Heart right ventricle (tissue), 16 donors: ENCODE measurements at regions not wholly inside any gene's neighbourhood (a gene's known extent, or its start where the extent isn't known, plus 50 kb on each side); places are given as distances from the start of the nearest gene placed in this dataset.

Experiments
- ATAC-seq, 8 donors: fragments of 200-7000 bp; cut with Tn5 transposase; one replicate each; pipeline ENCODE4 v1.9.1; 2020; ENCODE audit warnings: mild to moderate bottlenecking in 8 of 8, moderate library complexity in 8 of 8, moderate number of reproducible peaks in 1 of 8
- DNase-seq, 2 donors: peaks; one replicate each; pipeline ENCODE4 v3.0.0-alpha.2; 2020
- H3K27ac ChIP-seq, 10 donors: fragments of 200-600 bp; sonication (generic) in 2 of 10; one replicate each; pipeline versions ENCODE4 v1.5.0 to v1.8.0; 2020 to 2022; ENCODE audit warnings: mild to moderate bottlenecking in 3 of 10
- H3K27me3 ChIP-seq, 7 donors: fragments of 200-600 bp; one replicate each; pipeline ENCODE4 v1.8.0; 2021 to 2022; ENCODE audit warnings: mild to moderate bottlenecking in 2 of 7
- H3K36me3 ChIP-seq, 9 donors: fragments of 200-600 bp; sonication (generic) in 1 of 9; one replicate each; pipeline versions ENCODE4 v1.5.0 to v1.8.0; 2020 to 2022; ENCODE audit warnings: mild to moderate bottlenecking in 2 of 9
- H3K4me1 ChIP-seq, 9 donors: fragments of 200-600 bp; sonication (generic) in 1 of 9; one replicate each; pipeline versions ENCODE4 v1.5.0 to v1.8.0; 2020 to 2022; ENCODE audit warnings: mild to moderate bottlenecking in 4 of 9
- H3K4me3 ChIP-seq, 10 donors: fragments of 200-600 bp; sonication (generic) in 2 of 10; one replicate each; pipeline versions ENCODE4 v1.5.0 to v1.8.0; 2020 to 2022; ENCODE audit warnings: mild to moderate bottlenecking in 7 of 10, moderate library complexity in 2 of 10
- H3K9me3 ChIP-seq, 11 donors: fragments of 200-600 bp in 10 of 11; sonication (generic) in 2 of 11; one replicate each; pipeline versions ENCODE4 v1.5.0 to v1.8.0; 2013 to 2022; ENCODE audit warnings: mild to moderate bottlenecking in 2 of 11, control low read depth in 1 of 11, moderate library complexity in 1 of 11
- WGBS, 2 donors: extraction: QIAGEN DNeasy Blood & Tissue Kit; methylation state at CpG; one replicate each; pipeline ENCODE4 v1.1.7; 2013; ENCODE audit warnings: inconsistent platforms in 1 of 2; 5-methylcytosine and 5-hydroxymethylcytosine counted together
- intact Hi-C, 10 donors: fragments of 100-400 bp; cut with DNase I; formaldehyde crosslinking; loops; one replicate each; pipeline versions ENCODE4 v1.11.1 to v1.14.2; 2022
- TF ChIP-seq, protein P1 (sequence below), 9 donors: fragments of 200-600 bp; sonication (generic) in 2 of 9; IDR thresholded peaks; one replicate each; pipeline versions ENCODE4 v1.5.0 to v1.8.0; 2021 to 2022; ENCODE audit warnings: antibody characterized with exemption in 9 of 9, mild to moderate bottlenecking in 5 of 9, moderate library complexity in 1 of 9
- donor health status: Arrhythmogenic right ventricular cardiomyopathy.
- donor health status: ischemic (EF 13 %, LVEDD 7.1; RV severe dilation, severe dysfunction).
- donor health status: healthy with polysubstance abuse.
- donor health status: DM: no; HTN: yes; CAD: no.
- donor health status: DM: no; HTN: no; CAD: no.
- donor health status: ischemic (EF 25% LVEDD 6.9; RV normal size, moderate dysfunction).
- donor health status: ischemic (EF 25% LVEDD 5.7; RV mildly dilated, moderate dysfunction).
- donor health status: healthy.
- donor health status: DM: yes; HTN: yes; CAD: no.
- donor health status: Ischemic cardiomyopathy.
- donor health status: ischemic (EF 35%, LVEDD 5.7; RV mildly dilated, moderate dysfunction).
- donor health status: nonischemic (EF 11% LVEDD 7.7; RV severe dilation, severe dysfunction).
- donor health status: DM: yes; HTN: yes; CAD: no.
- donor health status: PGD.
- donor health status: ischemic (EF 29% LVEDD 5.4; RV normal size, mild dysfunction).
- donor health status: nonischemic (EF 23%, LVEDD 6.1; RV moderate dilation, normal function).

DNA sequence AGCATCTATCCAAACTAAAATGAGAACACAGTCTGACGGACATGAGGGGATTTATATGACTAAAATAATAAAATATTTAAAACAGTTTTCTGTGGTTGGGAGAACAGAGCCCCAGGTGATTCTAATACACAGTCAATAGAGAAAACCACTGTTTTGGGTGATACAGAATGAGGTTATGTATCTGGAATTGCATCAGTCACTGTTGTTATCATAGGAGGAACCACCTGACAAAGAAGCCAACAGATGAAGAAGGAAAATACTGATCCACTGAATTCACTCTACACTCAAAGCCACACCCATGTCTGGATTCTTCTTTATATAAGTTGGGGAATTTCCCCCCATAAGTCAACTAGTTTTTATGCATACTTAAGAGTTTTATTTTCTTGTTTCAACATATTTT, 799.0 kb downstream of the TLR4 start:
- no peak for ATAC-seq
- no peak overlapping the region for H3K27ac ChIP-seq
- WGBS, 2 donors, result 77 to 86% methylated on average over 1 of the region's 1 CpG
- H3K27me3 ChIP-seq, result no peaks in the 10 kb centered on the region
- intact Hi-C loops, result no loop called here
- no peaks in the 10 kb centered on the region for H3K36me3 ChIP-seq
- no peak overlapping the region for H3K4me3 ChIP-seq
- TF ChIP-seq, protein P1, sequence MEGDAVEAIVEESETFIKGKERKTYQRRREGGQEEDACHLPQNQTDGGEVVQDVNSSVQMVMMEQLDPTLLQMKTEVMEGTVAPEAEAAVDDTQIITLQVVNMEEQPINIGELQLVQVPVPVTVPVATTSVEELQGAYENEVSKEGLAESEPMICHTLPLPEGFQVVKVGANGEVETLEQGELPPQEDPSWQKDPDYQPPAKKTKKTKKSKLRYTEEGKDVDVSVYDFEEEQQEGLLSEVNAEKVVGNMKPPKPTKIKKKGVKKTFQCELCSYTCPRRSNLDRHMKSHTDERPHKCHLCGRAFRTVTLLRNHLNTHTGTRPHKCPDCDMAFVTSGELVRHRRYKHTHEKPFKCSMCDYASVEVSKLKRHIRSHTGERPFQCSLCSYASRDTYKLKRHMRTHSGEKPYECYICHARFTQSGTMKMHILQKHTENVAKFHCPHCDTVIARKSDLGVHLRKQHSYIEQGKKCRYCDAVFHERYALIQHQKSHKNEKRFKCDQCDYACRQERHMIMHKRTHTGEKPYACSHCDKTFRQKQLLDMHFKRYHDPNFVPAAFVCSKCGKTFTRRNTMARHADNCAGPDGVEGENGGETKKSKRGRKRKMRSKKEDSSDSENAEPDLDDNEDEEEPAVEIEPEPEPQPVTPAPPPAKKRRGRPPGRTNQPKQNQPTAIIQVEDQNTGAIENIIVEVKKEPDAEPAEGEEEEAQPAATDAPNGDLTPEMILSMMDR (IDR thresholded peaks at IDR 0.05), result no peak
- H3K9me3 ChIP-seq, result peaks cover 0 to 21% (median 0%) of the 10 kb centered on the region in 11 donors
- no peaks in the 10 kb centered on the region for H3K4me1 ChIP-seq
- no peak for DNase-seq

DNA sequence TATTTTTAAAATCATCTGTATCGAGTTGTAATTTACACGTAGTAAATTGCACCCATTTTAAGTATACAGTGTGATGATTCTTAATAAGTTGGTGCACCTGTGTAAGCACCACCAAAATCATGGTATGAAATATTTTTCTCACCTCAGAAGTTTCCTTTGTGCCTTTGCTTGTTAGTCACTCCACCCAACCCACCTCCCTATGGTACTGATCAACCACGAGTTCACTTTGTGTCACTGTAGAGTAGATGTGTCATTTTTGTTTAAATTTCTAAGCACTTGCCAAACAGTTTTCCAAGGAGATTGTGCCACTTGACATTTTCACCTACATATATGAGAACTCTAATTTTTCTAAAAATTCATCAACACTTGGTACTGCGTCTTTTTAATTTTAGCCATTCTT, 806.5 kb downstream of the TLR4 start:
- WGBS, 2 donors, result 89 to 90% methylated on average over 4 of the region's 4 CpGs
- Histone ChIP-seq H3K27ac (no peak overlapping the region), H3K36me3 (no peaks in the 10 kb centered on the region), H3K27me3 (no peaks in the 10 kb centered on the region), H3K9me3 (peaks cover 0 to 13% (median 0%) of the 10 kb centered on the region in 11 donors), H3K4me3 (no peak overlapping the region), H3K4me1 (no peaks in the 10 kb centered on the region)
- intact Hi-C loops, result loop anchor here in 1 of 10 donors (10.0 kb wide), 1 partner anchor 56 kb away; no protein-coding TSS in a partner anchor
- ATAC-seq (no peak), DNase-seq (no peak)
- TF ChIP-seq, protein P1 (IDR thresholded peaks at IDR 0.05), result no peak

DNA sequence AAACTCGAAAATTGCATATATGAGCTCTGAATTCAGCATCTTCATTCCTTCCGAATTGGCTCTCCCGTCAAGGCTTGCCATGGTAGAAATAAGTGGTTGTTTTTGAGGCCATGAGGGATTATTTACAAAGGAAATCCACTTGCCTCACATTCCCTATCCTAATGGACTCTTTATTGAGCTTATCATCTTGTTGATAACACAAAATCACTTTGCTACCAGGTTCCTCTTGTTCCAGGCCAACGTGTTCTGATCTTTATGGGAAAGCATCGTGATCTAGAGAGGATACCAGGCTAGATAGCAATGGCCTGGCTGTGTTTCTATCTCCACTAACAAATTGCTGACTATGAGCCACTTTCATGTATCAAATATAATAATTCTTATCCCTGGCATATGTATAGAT, 811.7 kb downstream of the TLR4 start:
- Histone ChIP-seq H3K27me3 (no peaks in the 10 kb centered on the region), H3K27ac (no peak overlapping the region), H3K9me3 (peaks cover 0 to 2% (median 0%) of the 10 kb centered on the region in 11 donors), H3K4me1 (no peaks in the 10 kb centered on the region), H3K36me3 (no peaks in the 10 kb centered on the region), H3K4me3 (no peak overlapping the region)
- TF ChIP-seq, protein P1 (IDR thresholded peaks at IDR 0.05), result no peak
- 47 to 53% methylated on average over 5 of the region's 5 CpGs for WGBS, 2 donors
- intact Hi-C loops, result loop anchor here in 1 of 10 donors (10.0 kb wide), 1 partner anchor 61 kb away; no protein-coding TSS in a partner anchor
- no peak for ATAC-seq
- DNase-seq, result no peak

DNA sequence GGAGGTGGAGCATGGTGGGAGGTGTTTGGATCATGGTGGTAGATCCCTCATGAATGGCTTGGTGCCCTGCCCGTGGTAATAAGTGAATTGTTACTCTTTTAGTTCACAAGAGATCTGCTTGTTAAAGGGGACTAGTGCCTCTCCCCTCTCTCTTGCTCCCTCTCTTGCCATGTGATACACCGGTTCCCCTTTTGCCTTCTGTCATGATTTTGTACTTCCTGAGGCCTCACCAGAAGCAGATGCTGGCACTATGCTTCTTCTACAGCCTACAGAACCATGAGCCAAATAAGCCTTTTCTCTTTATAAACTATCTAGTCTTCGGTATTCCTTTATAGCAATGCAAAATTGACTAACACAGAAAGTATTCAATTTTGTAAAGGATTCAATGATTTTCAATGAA, 817.1 kb downstream of the TLR4 start:
- no peaks in the 10 kb centered on the region for H3K27me3 ChIP-seq
- ATAC-seq (no peak), DNase-seq (no peak)
- intact Hi-C loops, result loop anchor here in 1 of 10 donors (5.0 kb wide), 1 partner anchor 766 kb away; no protein-coding TSS in a partner anchor
- H3K36me3 ChIP-seq, result no peaks in the 10 kb centered on the region
- no peaks in the 10 kb centered on the region for H3K9me3 ChIP-seq
- H3K27ac ChIP-seq, result no peak overlapping the region
- H3K4me3 ChIP-seq, result no peak overlapping the region
- no peaks in the 10 kb centered on the region for H3K4me1 ChIP-seq
- 66 to 72% methylated on average over 3 of the region's 3 CpGs for WGBS, 2 donors
- TF ChIP-seq, protein P1 (IDR thresholded peaks at IDR 0.05), result no peak
